ENCODE measurements at regions not wholly inside any gene's neighbourhood (a gene's known extent, or its start where the extent isn't known, plus 50 kb on each side); places are given as distances from the start of the nearest gene placed in this dataset.

GRCh38 chr2:44866152-44866551, 75.3 kb upstream of the SIX3 start:
- H2BK12ac ChIP-seq (ENCODE audit: low read depth, low read length): no peak overlapping the region
- H3K27ac ChIP-seq (ENCODE audit: low read depth, low read length): no peak overlapping the region
- WGBS, 2 experiments (ENCODE audit: extremely low coverage in 1 of 2, insufficient coverage in 1 of 2, insufficient read length in 1 of 2, insufficient replicate concordance in 2 of 2, low coverage in 1 of 2, low lambda C conversion rate in 2 of 2, missing lambda C conversion rate in 1 of 2): 95% methylated on average over 1 of the region's 1 CpG; no CpG with 5 or more reads in 1 of the 2 experiments
- ChIA-PET POLR2A (ENCODE audit: partially characterized antibody) (interaction anchor here (0.6 to 1.0 kb wide), 3 partner anchors 8 to 68 kb away, joined by 3 read pairs; no protein-coding TSS in a partner anchor), CTCF (ENCODE audit: partially characterized antibody) (interaction anchor here (0.6 to 1.2 kb wide), 2 partner anchors 28 to 162 kb away, joined by 4 read pairs; no protein-coding TSS in a partner anchor)
- H2BK15ac ChIP-seq (ENCODE audit: low read length): no peak overlapping the region
- H3K18ac ChIP-seq (ENCODE audit: extremely low read depth, low read length): no peak overlapping the region
- no peaks in the 10 kb centered on the region for H3K9me3 ChIP-seq (ENCODE audit: insufficient read depth in 2 of 2, low read depth in 1 of 2, low read length in 1 of 2)
- no peaks in the 10 kb centered on the region for H3K79me1 ChIP-seq (ENCODE audit: low read depth, low read length)
- H3K36me3 ChIP-seq (ENCODE audit: control insufficient read depth in 2 of 4, insufficient read depth in 4 of 4, low read length in 3 of 4): no peaks in the 10 kb centered on the region
- no peak overlapping the region for H2AFZ ChIP-seq (ENCODE audit: low read length)
- H4K5ac ChIP-seq (ENCODE audit: insufficient read length, low read depth, low read length): no peak overlapping the region
- DNase-seq (ENCODE audit: low read depth in 1 of 2, low spot score in 2 of 2): no peak
- no peak overlapping the region for H3K23ac ChIP-seq (ENCODE audit: insufficient read length)
- H3K4ac ChIP-seq (replicated peaks; ENCODE audit: insufficient read length, low read depth, low read length): no peak overlapping the region
- no peaks in the 10 kb centered on the region for H3K79me2 ChIP-seq (ENCODE audit: control insufficient read depth in 1 of 2, insufficient read depth in 2 of 2, low read length in 2 of 2)
- H3K23me2 ChIP-seq (ENCODE audit: low read depth, low read length): no peaks in the 10 kb centered on the region; the same call in 1 of the 2 replicates
- H4K20me1 ChIP-seq (replicated peaks in 1 of 2; ENCODE audit: control insufficient read depth in 1 of 2, insufficient read depth in 2 of 2, low read length in 2 of 2): no peaks in the 10 kb centered on the region
- no peak overlapping the region for H2BK120ac ChIP-seq (replicated peaks; ENCODE audit: low read depth, low read length)
- H2BK5ac ChIP-seq (ENCODE audit: low read depth, low read length): no peak overlapping the region
- no peak overlapping the region for H3K14ac ChIP-seq (ENCODE audit: insufficient read length)
- H2BK20ac ChIP-seq (ENCODE audit: low read length): no peak overlapping the region
- no peaks in the 10 kb centered on the region for H3K4me1 ChIP-seq (replicated peaks in 1 of 4; ENCODE audit: control insufficient read depth in 3 of 4, insufficient read depth in 4 of 4, low read length in 3 of 4)
- H3K56ac ChIP-seq (replicated peaks; ENCODE audit: insufficient read length, low read depth, low read length): no peak overlapping the region
- no peak overlapping the region for H4K91ac ChIP-seq (replicated peaks; ENCODE audit: insufficient read length, low read length)
- H3K4me3 ChIP-seq (ENCODE audit: extremely low read depth in 1 of 4, insufficient read depth in 2 of 4, low read depth in 3 of 4, low read length in 4 of 4): no peak overlapping the region
- no peak overlapping the region for H3K4me2 ChIP-seq (ENCODE audit: insufficient read depth in 1 of 2, low read depth in 2 of 2, low read length in 2 of 2)
- FAIRE-seq: no peak
- H4K8ac ChIP-seq (ENCODE audit: extremely low read depth, insufficient read depth, low read length): no peak overlapping the region
- H3K27me3 ChIP-seq (replicated peaks in 1 of 4; ENCODE audit: control insufficient read depth in 3 of 4, extremely low read depth in 1 of 4, insufficient read depth in 3 of 4, low read length in 3 of 4): no peaks in the 10 kb centered on the region; a peak in 1 of 7 replicates
- H3K9ac ChIP-seq (replicated peaks in 1 of 4; ENCODE audit: extremely low read depth in 1 of 4, low read depth in 3 of 4, low read length in 3 of 4): no peak overlapping the region
- H2AK5ac ChIP-seq (ENCODE audit: low read depth, low read length): no peak overlapping the region
- TF ChIP-seq MAFK (IDR thresholded peaks at IDR 0.05; ENCODE audit: low read depth, low read length) (no peak), ATF3 (IDR thresholded peaks at IDR 0.05; ENCODE audit: insufficient read depth, low read depth, low read length) (no peak), RAD21 (IDR thresholded peaks at IDR 0.05 in 1 of 2, conservative IDR thresholded peaks at IDR 0.05 in 1 of 2; ENCODE audit: low read depth in 2 of 2, low read length in 2 of 2) (no peak), TAF7 (optimal IDR thresholded peaks at IDR 0.05; ENCODE audit: borderline replicate concordance, low read depth, low read length) (no peak), JUN (IDR thresholded peaks at IDR 0.05; ENCODE audit: low read depth, low read length) (no peak), RFX5 (IDR thresholded peaks at IDR 0.05; ENCODE audit: borderline replicate concordance, low read depth, low read length) (no peak), CBX5 (IDR thresholded peaks at IDR 0.05; ENCODE audit: low read depth, low read length) (no peak), USF2 (IDR thresholded peaks at IDR 0.05; ENCODE audit: low read length) (no peak), TEAD4 (IDR thresholded peaks at IDR 0.05; ENCODE audit: low read depth, low read length) (no peak), RNF2 (IDR thresholded peaks at IDR 0.05; ENCODE audit: borderline replicate concordance, low read depth, low read length, missing control alignments, poor library complexity, severe bottlenecking) (no peak), POLR2A (IDR thresholded peaks at IDR 0.05; ENCODE audit: control extremely low read depth in 1 of 2, low read depth in 2 of 2, low read length in 2 of 2) (no peak), POLR2AphosphoS5 (IDR thresholded peaks at IDR 0.05; ENCODE audit: low read depth, low read length) (no peak), CEBPB (IDR thresholded peaks at IDR 0.05; ENCODE audit: low read depth, low read length) (no peak)

Measured in H1 (cell line).